ENCODE measurements at regions not wholly inside any gene's neighbourhood (a gene's known extent, or its start where the extent isn't known, plus 50 kb on each side); places are given as distances from the start of the nearest gene placed in this dataset.

DNA sequence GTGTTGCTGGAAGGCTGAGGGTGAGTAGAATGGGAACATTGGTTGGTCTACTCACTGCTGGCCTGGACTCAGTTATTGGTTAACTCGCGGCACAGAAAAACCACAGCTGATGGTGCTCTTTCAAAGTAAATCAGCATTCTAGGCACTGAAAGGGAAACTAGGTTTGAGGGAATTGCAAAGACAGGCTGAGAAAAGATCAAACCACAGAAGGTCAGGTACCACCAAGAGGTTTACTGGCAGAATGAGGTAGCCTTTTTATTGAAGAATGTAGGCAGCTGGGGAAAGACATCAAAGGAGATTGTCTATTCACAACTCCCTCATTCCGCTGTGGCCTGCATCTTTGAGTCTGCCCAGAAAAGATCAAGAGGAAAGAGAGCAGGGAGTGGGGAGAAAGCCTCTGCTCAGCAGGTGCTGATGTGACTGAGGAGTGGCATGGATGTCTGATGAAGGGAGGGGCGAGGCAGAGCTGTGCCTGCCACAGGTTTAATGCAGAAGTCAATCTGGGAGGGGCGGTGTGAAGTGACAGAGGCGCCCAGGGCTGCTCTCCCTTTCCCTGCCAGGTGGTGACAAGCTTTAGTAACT, 255.5 kb downstream of the MAN2A1 start:
- DNase-seq: no peak

DNA sequence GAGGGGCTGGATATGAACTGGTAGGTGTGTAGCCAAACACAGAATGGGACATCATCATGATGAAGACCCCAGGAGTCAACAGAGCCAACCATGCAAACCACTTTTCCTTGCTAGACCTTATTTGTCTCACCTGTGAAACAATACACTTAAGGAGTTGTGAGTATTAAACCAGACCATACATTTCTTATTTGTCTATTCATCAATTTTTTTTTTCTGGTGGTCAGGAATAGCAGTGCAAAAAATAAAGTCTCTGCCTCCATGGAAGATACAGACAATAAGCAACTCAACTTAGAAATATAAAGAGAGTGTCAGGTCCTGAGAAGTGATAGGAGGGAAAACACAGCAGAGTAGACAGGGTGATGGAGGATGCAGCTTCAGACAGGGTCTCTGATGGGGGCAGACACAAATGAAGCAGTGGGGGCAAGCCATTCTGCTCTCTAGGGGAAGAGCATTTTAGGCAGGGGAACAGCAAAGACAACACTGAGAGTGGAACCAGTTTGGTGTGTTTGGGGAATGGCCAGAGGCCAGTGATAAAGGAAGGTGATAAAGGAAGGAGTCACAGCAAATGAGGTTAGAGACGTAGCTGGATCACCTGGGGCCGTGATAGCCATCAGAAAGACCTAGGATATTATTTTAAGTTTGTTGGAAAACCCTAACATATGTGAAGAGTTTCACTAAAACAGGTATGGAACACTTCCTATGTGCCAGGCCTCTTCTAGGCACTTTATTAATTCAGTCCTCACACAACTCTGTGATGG, 256.2 kb downstream of the MAN2A1 start:
- no peak for DNase-seq

DNA sequence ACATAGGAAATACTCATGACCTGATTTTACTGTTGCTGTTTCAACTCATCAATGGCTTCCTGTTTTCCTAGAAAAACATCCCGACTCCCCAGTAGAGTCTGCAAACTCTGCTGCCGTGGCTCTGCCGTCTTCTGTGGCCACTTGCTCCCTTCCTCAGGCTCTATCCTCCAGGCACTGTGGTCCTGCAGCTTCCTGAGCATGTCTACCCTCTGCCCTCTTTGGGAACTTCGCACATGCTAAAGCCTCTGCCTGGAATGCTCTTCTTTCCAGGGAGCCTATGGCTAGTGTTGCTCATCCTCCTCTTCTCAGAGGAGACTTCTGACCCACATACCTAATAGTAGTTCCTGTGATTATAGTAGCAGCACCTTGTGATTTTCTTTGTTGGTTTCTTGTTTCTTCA, 256.9 kb downstream of the MAN2A1 start:
- DNase-seq: no peak

DNA sequence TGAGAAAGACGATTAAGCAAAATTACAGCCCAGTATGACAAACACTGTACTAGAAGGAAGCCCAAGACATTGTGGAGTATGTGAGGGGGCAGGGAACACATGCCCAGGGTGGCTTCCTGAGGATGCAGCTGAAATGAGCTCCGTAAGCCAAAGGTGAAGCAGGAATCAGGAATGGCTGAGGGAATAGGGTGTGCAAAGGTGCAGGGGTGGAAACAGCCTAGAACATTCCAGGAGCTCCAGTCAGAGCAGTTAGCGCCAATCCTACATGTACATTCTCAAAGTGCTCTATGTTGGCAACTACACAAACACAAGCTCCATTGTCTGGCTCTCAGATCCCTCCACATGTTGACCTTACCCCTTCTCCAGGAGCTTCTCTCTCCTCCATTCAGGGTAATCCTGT, 257.9 kb downstream of the MAN2A1 start:
- no peak for DNase-seq

DNA sequence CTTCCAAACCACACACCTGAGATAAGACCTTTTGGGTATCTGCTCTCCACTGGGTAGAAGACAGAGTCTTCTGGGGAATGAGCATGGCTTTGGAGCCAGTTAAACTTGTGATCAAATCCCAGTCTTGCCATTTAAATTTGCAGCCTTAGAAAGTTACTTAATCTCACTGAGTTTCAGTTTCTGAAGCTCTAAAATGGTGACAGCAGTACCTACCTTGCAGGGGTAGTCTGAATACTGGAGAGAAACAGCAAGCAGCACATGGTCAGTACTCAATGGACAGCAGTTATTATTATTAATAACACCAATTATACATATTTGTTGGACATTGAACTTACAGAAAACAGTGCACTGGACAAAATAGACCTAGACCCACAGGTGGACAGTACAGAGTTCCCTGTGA, 260.9 kb downstream of the MAN2A1 start:
- DNase-seq: no peak

DNA sequence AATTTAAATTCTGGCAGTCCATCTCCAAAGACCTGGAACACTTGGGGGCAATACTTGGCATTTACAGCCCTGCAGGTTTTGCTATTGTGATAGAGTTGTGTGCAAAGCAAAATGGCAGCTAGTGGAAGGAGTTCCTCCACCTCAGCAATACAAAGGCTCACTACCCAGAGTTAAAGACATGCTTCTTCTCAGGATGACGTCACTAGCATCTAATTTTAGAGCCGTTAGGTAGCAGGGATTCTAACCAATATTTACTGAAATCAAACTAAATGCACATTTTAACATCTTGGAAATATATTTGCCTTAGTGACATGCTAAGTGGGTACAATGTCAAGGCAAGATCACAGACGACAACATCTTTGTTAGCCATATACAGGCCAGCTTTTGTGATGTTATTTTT, 261.6 kb downstream of the MAN2A1 start:
- no peak for DNase-seq

DNA sequence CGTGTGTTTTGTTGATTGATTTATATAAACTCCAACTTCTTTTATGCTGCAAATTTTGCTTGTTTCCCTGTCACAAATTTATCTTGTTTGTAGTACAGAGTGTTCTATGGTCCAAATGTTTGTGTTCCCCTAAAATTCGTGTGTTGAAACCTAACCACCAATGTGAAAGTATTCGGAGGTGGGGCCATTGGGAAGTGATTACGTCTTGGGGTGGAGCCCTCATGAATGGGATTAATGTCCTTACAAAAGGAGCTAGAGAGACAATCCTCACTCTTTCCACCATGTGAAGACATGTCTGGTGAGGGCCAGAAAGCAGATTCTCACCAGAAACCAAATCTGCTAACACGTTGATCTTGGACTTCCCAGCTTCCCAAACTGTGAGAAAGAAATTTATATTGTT, 262.0 kb downstream of the MAN2A1 start:
- no peak for DNase-seq

DNA sequence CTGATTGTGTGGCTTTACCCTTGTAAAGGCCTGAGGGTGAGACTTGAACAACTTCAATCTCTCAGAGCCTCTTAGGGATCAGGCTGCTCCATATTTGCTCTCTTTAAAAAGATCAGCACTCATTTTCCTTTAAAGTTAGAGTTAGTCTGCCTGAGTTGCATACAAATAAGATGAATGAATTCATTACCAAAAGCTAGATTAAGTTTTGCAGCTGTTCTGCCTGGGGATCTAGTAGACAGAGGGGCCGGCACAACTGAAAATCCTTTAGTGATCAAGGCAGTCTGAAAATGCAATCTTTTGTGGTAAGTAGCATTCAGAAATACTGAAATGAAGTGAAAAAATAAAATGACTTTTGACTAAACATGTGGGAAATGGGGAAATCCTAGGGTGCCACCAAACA, 264.0 kb downstream of the MAN2A1 start:
- no peak for DNase-seq

DNA sequence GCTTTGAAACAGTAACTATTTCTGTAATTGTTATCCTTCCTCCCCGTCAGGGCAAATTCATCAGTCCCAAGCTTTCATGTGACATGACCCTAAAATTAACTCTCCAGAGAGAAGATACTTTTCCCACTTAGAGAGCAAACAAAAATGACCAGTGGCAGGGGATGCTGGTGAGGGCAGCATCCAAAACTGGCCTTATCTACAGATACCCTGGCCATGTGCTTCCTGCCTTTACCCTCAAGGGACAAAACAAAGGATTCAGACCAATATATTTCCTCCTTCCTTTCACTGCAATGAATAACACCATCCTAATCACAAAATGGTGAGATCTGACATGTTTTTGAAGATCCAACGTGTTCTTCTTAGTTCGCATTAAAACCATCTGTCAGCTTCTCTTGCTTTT, 267.2 kb downstream of the MAN2A1 start:
- no peak for DNase-seq

DNA sequence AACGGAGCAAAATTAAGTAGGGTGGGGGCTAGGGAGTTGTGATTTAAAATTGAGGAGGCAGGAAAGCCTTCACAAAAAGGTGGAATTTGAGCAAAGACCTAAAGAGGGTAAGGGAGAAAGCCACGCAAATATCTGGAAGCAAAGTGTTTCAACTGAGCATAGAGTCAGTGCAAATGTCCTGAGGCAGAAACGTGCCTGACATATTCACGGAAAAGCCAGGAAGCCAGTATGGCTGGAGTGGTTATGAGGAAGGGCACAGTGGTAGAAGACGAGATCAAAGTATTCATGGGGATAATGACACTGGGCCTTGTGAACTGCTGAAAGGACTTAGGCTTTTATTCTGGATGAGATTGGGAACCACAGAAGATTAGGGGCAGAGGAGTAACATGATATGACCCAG, 268.4 kb downstream of the MAN2A1 start:
- no peak for DNase-seq

DNA sequence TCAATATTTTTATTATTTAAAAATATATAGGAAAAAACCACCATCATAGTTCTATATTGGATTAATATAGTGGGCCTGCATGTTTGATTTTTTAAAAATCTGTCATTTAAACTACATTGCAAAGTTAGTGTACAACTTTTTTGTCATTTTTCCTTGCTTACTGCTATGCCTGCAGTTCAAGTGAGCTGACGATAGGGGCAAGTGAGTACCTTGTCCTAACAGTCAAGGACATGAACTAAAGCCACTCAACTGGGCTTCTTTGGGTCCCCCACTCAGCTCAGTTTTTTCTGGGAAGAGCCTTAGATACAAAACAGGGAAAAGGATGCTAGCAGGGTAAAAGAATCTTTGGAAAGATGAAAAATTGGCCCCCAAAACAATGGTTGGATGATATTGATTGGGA, 269.9 kb downstream of the MAN2A1 start:
- no peak for DNase-seq

DNA sequence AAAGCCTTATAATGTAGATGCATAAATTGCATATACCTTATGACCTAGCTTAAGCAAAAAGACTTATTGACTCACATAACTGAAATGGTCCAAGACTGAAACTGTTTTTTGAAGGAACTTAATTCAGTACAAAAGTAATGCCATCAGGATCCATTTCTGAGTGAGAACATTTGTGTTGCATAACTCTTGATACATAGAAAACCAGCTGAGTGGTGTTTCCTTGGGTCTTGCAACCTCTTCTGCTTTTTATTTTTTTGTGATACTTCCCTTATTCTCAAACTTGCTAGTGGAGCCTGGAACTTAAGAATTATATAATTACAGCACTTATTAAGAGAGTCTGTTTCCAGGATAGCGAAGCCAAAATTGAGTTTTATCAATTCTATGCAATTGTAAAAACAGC, 272.0 kb downstream of the MAN2A1 start:
- no peak for DNase-seq

DNA sequence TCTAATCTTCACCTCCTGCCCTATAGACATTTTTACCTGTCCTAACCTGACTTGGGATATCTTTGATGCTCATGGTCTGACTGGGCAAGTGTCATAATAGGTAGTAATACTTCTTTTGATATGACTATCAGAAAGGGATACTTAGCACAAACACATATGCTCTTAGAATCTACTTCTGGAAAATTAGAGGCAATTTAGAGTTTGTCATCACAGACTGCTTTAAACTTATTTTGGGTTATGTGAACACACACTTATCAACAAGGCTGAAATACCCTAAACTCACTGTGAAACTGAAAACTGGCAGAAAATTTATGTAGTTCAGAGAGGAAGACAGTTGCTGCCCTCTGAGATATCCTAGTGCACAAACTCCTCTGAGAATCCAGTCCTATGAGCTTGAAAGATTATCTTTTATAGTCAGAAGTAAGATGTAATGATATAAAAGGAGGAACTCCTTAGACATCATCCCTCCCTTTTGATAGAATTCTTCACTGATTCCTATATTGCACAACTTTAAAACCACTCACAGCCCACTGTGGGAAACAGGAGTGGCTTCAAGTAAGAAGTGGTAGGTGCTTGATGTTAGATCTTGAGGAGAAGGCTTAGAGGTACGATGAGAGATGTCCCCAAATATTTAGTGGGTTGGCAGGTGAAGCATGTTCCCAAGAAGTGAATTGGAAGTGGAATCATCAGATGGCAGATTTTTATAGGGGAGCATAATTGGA, 273.3 kb downstream of the MAN2A1 start:
- DNase-seq: no peak

DNA sequence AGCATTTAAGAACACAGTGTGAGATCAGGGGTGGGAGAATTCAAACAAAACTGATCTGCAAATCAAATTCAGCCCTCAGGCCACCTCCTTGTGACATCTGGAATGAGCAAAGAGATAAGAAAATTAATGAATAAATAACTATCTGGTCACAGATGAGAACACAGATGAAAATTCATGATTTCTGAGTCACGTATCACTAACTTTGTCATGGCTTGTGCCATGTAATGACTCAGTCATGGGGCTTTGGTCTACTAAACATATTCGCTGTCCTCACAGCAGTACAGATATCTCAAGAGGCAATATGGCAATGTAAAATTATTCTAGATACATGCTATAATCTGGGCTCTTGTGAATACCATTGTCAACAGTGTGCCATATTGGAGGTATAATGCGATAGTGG, 274.4 kb downstream of the MAN2A1 start:
- DNase-seq: no peak

DNA sequence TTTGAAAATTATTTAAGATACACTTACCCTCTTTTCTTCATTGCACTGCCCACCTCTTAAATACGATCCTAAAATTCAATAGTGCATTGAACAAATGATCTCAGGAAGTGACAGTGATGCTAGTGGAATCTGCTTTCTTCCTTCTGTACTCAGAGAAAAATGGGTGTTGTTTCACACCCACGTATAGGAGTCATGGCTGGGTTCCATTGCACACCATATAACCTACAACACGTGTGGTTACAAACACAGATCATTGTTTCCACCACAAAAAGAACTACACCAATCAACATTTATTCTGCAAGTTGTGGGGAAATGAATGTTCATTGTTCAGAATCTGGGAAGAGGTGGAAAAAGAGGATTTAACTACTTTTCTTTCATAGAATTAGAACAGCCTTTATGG, 275.9 kb downstream of the MAN2A1 start:
- no peak for DNase-seq

DNA sequence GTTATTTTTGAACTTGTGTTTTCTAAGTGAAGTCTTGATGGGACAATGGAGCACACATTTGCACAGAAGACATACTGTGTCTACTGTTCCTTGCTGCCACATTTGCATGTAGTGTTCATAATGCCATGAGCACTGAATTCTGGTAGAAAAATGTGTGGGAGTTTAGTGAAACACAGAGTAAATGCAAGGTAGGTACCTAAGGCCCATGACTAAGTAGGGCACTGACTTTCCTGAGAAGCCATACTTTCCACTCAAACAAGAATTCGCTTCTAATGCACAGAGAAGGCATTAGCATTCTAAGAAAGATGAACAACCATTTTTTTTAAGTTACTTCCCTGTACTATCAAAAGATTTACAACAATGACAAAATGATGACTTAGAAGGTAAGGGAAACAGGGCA, 282.2 kb downstream of the MAN2A1 start:
- no peak for DNase-seq

DNA sequence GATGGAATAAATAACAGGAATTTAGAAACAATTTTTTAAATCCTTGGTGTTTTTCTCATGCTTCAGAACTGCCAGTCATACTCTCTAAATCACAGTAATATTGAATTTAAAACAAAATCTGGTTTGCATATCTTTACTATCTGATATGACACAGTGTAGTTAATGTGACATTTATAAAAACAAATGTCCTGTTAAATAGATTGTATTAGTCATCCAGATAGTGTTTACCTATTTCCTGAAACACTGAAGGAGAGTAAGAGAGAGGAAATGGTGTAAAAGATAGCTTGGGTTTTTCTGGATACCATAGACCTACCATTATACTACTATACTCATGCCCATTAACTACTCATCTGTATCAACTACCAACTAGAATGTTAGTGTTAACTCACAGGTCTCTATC, 292.3 kb downstream of the MAN2A1 start:
- DNase-seq: no peak

DNA sequence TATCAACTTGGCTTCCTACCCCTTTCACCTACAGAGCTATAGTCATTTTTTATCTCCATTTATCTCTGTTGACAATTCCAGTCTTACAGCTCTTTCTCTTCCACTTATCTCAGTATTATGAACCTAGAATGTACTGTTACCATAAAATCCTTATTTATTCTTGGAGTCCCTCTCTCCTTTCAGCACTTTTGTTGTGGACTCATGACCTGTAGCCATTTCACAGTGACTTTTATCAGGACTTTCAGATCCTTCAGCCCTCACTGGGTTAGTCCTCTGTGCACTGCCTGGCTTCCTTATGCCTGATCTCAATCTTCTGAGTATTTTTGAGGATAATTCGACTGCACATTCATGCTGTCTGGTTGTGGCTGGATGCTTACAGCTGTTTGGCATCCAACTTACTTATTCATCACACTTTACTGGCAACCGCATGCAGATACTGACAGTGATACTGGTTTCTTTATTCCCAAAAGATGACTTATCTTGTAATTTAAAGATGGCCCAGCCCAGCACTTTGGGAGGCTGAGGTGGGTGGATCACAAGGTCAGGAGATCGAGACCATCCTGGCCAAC, 293.3 kb downstream of the MAN2A1 start:
- DNase-seq: no peak

DNA sequence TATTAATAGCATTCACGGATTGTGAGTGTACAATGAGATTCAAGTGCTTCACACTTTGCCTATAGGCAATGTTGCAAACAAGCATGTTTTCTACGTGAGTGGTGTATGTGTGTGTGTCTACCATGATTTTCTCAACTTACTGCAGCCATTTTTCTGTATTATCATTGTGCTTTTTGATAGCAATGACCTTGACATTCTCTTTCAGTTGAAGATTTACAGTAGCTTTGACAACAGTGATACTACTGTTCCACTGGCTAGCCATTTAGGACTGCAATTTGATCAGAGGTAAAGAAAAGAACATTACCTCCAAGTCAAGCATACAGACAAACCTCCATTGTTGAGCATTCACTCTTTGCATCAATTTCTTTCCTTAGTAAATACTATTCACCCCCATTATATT, 297.0 kb downstream of the MAN2A1 start:
- no peak for DNase-seq

DNA sequence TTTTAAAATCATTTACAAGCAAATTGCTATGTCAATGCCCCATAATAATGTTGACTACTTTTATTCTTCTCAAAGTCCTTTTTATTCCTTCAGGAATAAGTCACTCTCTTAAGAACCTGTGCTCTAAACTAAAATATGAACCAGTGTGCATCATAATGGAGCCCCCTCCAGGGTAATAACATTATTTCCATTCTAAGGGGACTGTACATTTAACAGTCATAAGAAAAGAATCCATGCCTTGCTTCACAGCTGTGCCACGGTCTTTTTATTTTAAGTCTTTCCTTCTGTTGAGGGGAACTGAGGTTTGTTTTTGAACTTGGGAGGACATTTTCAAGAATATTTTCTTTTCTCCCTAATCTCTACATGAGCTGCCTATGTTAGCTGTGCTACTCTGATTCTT, 297.6 kb downstream of the MAN2A1 start:
- no peak for DNase-seq

DNA sequence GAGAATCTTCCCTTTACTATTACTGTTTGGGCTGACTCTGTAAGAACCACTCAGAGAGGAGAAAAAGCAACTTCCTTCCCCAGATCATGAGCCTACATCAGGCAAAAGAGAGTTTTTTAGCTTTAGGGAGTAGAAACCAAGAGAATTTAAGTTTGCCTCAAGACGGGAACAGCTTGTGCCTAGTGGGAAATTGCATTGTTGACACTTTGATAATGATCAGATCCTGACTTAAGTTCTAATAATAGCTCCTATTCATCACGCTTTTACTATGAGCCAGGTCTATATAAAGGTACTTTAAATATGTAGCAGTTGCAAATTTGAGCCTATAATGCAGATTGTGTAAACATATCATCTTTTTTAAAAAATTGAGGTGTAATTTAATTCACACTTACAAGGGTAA, 298.2 kb downstream of the MAN2A1 start:
- DNase-seq: no peak

DNA sequence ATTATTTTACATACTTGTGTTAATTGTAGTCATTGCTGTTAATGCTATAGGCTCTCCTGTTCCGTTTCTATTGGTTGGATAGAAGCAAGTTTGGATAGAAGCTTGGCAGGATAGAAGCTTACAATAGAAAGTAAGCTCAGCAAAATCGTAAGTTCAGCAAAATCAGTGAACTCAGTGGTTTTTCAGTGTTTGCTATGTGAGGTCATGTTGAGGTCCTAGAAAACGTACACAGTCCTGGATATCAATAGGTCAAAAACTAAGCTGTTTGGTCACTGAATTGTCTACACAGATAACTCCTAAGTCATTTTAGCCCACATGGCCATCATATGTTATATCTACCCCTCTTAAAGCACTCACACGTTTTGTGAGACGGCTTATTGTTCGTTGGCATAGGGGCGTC, 299.4 kb downstream of the MAN2A1 start:
- DNase-seq: no peak
